Testis (tissue), 2 donors: ENCODE measurements at regions not wholly inside any gene's neighbourhood (a gene's known extent, or its start where the extent isn't known, plus 50 kb on each side); places are given as distances from the start of the nearest gene placed in this dataset.

ENCODE experiments used
- DNase-seq: peaks from one replicate; pipeline ENCODE4 v3.0.0-alpha.2; 2019
- H3K27ac ChIP-seq, 2 donors: fragments of 200-600 bp; sonication (generic); one replicate each; pipeline ENCODE4 v1.5.1; 2019
- H3K27me3 ChIP-seq: fragments of 200-600 bp; sonication (generic); one replicate; pipeline ENCODE4 v1.5.1; 2019
- H3K36me3 ChIP-seq: fragments of 200-600 bp; sonication (generic); one replicate; pipeline ENCODE4 v1.5.1; 2017; ENCODE audit warnings: low read depth; ENCODE audit errors: missing control alignments
- H3K4me1 ChIP-seq: fragments of 200-600 bp; sonication (generic); one replicate; pipeline ENCODE4 v1.5.1; 2019
- H3K4me3 ChIP-seq, 2 donors: fragments of 200-600 bp; sonication (generic); one replicate each; pipeline ENCODE4 v1.5.1; 2017 to 2019
- H3K9me3 ChIP-seq: fragments of 200-600 bp; sonication (generic); one replicate; pipeline ENCODE4 v1.5.1; 2017
- CTCF ChIP-seq, 3 experiments: fragments of 450-650 bp in 2 of 3; fragments of 200-600 bp in 1 of 3; sonication (generic) in 1 of 3; IDR thresholded peaks; one replicate each; pipeline ENCODE4 v1.5.1; 2016 to 2019; ENCODE audit warnings: antibody characterized with exemption in 3 of 3, mild to moderate bottlenecking in 2 of 3, moderate library complexity in 1 of 3
- POLR2A ChIP-seq: fragments of 450-650 bp; IDR thresholded peaks from one replicate; pipeline ENCODE4 v1.6.1; 2017; ENCODE audit warnings: antibody characterized with exemption, mild to moderate bottlenecking, moderate library complexity
- WGBS, 2 donors: methylation state at CpG; one replicate each; pipeline ENCODE4 v1.1.5; 2018; 5-methylcytosine and 5-hydroxymethylcytosine counted together
- intact Hi-C: fragments of 100-400 bp; cut with DNase I; formaldehyde crosslinking; loops from one replicate; pipeline ENCODE4 v1.15.1; 2023; ENCODE audit warnings: low total_unique reads

DNA sequence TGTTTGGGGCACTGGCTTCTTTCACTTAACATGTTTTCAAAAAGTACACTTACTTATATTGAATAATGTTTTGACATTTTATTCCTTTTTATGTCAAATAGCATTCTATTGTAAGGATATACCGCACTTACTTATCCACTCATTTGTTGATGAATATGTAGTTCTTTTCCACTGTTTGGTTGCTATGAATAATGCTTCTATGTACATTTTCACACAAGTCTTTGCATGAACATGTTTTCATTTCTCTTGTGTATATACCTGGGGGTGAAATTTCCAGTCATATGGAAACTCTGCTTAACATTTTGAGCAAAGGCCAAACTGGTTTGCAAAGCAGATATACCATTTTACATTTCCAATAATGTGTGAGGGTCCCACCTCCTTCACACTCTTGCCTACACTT is 202.3 kb upstream of the GGTLC1 start:
- WGBS, 2 donors = 100% methylated on average over 1 of the region's 1 CpG
- intact Hi-C loops = no loop called here
- Histone ChIP-seq H3K27ac (no peak overlapping the region), H3K36me3 (no peaks in the 10 kb centered on the region), H3K27me3 (no peaks in the 10 kb centered on the region), H3K9me3 (no peaks in the 10 kb centered on the region), H3K4me1 (no peaks in the 10 kb centered on the region), H3K4me3 (no peak overlapping the region)
- TF ChIP-seq CTCF (IDR thresholded peaks at IDR 0.05) (no peak), POLR2A (no peak)
- DNase-seq = no peak

- intact Hi-C loops = no loop called here
- no peak for TF ChIP-seq POLR2A
- no peak for TF ChIP-seq CTCF (IDR thresholded peaks at IDR 0.05)
- no peaks in the 10 kb centered on the region for H3K9me3 ChIP-seq
- no peaks in the 10 kb centered on the region for H3K36me3 ChIP-seq
- no peak for DNase-seq
- H3K27ac ChIP-seq = no peak overlapping the region
- H3K27me3 ChIP-seq = no peaks in the 10 kb centered on the region
- no peaks in the 10 kb centered on the region for H3K4me1 ChIP-seq
- H3K4me3 ChIP-seq = no peak overlapping the region
Measured at GRCh38 chr20:24185791-24186190, 197.2 kb upstream of the GGTLC1 start.

DNA sequence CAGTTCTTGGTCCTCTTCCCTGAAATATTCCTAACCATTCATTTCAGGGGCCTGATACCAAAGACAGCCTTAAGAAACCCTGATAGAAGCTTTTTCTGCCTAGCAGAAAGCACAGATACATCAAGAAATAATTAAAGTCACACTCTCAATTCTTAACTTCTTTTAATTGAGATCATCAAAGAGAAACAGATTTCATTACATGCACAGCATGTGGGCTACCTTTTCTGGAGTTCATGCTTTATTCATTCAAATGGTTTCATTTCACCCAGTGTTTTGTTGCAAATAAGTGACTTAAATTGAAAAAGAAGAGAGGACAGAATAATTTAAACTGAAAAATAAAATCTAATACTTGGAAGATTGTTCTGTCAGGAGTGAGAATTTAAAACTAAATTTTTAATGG is 192.6 kb upstream of the GGTLC1 start:
- H3K36me3 ChIP-seq = no peaks in the 10 kb centered on the region
- no peak overlapping the region for H3K4me3 ChIP-seq
- DNase-seq = no peak
- no peak overlapping the region for H3K27ac ChIP-seq
- H3K9me3 ChIP-seq = no peaks in the 10 kb centered on the region
- TF ChIP-seq CTCF (IDR thresholded peaks at IDR 0.05) (no peak), POLR2A (no peak)
- intact Hi-C loops = no loop called here
- H3K4me1 ChIP-seq = no peaks in the 10 kb centered on the region
- H3K27me3 ChIP-seq = no peaks in the 10 kb centered on the region

- H3K4me1 ChIP-seq = no peaks in the 10 kb centered on the region
- H3K27me3 ChIP-seq = no peaks in the 10 kb centered on the region
- no peak for DNase-seq
- H3K36me3 ChIP-seq = no peaks in the 10 kb centered on the region
- no peak overlapping the region for H3K27ac ChIP-seq
- no peak for TF ChIP-seq CTCF (IDR thresholded peaks at IDR 0.05)
- TF ChIP-seq POLR2A = no peak
- no peaks in the 10 kb centered on the region for H3K9me3 ChIP-seq
- H3K4me3 ChIP-seq = no peak overlapping the region
- intact Hi-C loops = no loop called here
- WGBS, 2 donors = 96 to 100% methylated on average over 1 of the region's 1 CpG
Measured at GRCh38 chr20:24169256-24169655, 180.7 kb upstream of the GGTLC1 start.

GRCh38 chr20:24166412-24166811 is 177.8 kb upstream of the GGTLC1 start:
- Histone ChIP-seq H3K36me3 (no peaks in the 10 kb centered on the region), H3K4me3 (no peak overlapping the region), H3K27me3 (no peaks in the 10 kb centered on the region), H3K27ac (no peak overlapping the region), H3K4me1 (no peaks in the 10 kb centered on the region), H3K9me3 (no peaks in the 10 kb centered on the region)
- intact Hi-C loops = no loop called here
- WGBS, 2 donors = 92 to 94% methylated on average over 3 of the region's 3 CpGs
- no peak for DNase-seq
- no peak for TF ChIP-seq POLR2A
- TF ChIP-seq CTCF (IDR thresholded peaks at IDR 0.05) = no peak
